Lower leg skin (tissue), 4 donors: ENCODE measurements at regions not wholly inside any gene's neighbourhood (a gene's known extent, or its start where the extent isn't known, plus 50 kb on each side); places are given as distances from the start of the nearest gene placed in this dataset.

Experiments
- DNase-seq, 2 donors: peaks; one replicate each; pipeline ENCODE4 v3.0.0-alpha.2; 2019; ENCODE audit warnings: low spot score in 2 of 2
- H3K4me3 ChIP-seq: fragments of 200-600 bp; sonication (generic); 2 replicates; pipeline ENCODE4 v1.5.1; 2017; ENCODE audit warnings: mild to moderate bottlenecking, low read depth; ENCODE audit not compliant: poor library complexity, severe bottlenecking
- POLR2A ChIP-seq, 2 donors: fragments of 450-650 bp; IDR thresholded peaks; one replicate each; pipeline ENCODE4 v1.6.1; 2016 to 2017; ENCODE audit warnings: antibody characterized with exemption in 2 of 2, mild to moderate bottlenecking in 1 of 2, moderate library complexity in 1 of 2
- WGBS, 2 donors: methylation state at CpG; one replicate each; pipeline ENCODE4 v1.1.5; 2018; 5-methylcytosine and 5-hydroxymethylcytosine counted together
- intact Hi-C: fragments of 100-400 bp; cut with DNase I; formaldehyde crosslinking; loops from one replicate; pipeline ENCODE4 v1.15.0; 2023; ENCODE audit warnings: low total_unique reads
- TF ChIP-seq, protein P1 (sequence below), 3 donors: fragments of 450-650 bp; IDR thresholded peaks; one replicate each; pipeline ENCODE4 v1.5.1; 2016; ENCODE audit warnings: antibody characterized with exemption in 3 of 3, mild to moderate bottlenecking in 3 of 3, moderate library complexity in 2 of 3

DNA sequence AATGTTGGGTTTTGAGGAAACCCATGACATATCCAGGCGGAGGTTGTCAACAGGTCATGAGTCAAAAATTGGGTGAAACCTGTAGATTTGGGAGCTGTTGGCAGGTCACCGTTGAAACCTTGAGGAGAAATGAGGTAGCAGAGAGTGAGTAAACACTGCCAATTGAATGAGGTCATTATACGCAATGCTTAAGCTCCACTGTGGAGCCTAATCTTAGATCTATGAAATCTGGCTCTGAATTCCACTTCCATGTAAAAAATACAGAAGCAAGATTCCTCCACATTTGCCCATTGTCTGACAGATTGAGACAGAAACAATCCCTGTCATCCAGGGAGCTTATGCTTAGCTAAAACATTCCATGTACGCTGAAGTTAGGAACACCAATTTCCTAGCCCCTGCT, 76.0 kb upstream of the IL6 start:
- intact Hi-C loops: no loop called here
- DNase-seq: no peak
- WGBS, 2 donors: 84 to 92% methylated on average over 4 of the region's 4 CpGs
- H3K4me3 ChIP-seq: no peak overlapping the region
- TF ChIP-seq POLR2A (IDR thresholded peaks at IDR 0.05): no peak
- TF ChIP-seq, protein P1, sequence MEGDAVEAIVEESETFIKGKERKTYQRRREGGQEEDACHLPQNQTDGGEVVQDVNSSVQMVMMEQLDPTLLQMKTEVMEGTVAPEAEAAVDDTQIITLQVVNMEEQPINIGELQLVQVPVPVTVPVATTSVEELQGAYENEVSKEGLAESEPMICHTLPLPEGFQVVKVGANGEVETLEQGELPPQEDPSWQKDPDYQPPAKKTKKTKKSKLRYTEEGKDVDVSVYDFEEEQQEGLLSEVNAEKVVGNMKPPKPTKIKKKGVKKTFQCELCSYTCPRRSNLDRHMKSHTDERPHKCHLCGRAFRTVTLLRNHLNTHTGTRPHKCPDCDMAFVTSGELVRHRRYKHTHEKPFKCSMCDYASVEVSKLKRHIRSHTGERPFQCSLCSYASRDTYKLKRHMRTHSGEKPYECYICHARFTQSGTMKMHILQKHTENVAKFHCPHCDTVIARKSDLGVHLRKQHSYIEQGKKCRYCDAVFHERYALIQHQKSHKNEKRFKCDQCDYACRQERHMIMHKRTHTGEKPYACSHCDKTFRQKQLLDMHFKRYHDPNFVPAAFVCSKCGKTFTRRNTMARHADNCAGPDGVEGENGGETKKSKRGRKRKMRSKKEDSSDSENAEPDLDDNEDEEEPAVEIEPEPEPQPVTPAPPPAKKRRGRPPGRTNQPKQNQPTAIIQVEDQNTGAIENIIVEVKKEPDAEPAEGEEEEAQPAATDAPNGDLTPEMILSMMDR (IDR thresholded peaks at IDR 0.05): no peak

DNA sequence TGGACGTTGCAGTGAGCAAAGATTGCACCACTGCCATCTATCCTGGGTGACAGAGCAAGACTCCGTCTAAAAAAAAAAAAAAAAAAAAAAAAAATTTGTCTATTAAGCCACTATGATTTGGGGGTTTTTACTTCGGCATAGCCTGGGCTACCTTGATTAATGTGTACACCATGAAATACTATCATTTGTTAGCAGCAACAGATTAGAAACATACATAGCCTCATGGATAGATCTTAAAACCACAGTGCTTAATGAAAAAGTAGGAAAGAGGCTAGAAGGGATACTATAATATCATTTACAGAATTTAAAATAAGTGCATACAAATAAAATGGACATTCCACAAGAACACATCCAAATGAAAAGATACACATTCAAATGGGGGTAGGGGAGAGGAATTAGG, 77.3 kb upstream of the IL6 start:
- no peak overlapping the region for H3K4me3 ChIP-seq
- WGBS, 2 donors: 84 to 91% methylated on average over 3 of the region's 3 CpGs
- intact Hi-C loops: no loop called here
- TF ChIP-seq POLR2A (IDR thresholded peaks at IDR 0.05): no peak
- TF ChIP-seq, protein P1 (IDR thresholded peaks at IDR 0.05): no peak
- no peak for DNase-seq

DNA sequence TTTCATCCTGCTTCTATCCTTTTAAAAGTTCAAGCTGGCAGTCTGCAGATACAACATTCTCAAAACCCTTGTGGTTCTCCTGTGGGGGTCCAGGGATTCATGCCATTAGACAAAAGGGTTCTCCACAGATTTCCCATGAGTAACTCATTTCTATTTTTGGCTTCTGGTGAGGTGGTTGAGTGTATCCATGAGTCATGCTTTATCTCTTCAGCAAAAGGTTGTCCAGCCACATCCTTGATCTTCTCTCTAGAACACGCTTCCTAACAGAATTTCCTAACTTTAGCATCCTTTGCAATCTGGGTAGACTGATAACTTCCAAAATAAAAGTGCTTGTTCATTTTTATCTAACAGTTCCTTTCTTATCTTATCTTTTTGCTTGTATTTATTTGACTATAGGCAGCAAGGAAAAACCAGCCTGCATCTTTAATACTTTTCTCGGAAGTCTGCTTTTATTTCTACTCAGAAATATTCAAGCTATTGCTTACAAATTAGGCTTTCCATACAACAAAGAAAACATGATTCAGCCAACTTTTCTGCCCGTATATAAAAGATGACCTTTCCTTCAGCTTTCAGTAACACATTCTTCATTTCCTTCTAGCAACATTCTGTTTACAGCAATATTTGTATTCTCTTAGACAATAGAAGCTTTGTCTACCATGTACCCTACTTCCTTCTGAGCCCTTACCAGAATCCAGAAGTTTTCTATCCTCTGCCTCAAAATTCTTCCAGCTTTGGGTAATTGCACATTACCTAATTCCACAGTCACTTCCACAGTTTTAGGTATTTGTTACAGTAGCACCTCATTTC, 79.3 kb upstream of the IL6 start:
- 82% methylated on average over 3 of the region's 3 CpGs for WGBS, 2 donors
- H3K4me3 ChIP-seq: no peak overlapping the region
- no peak for DNase-seq
- intact Hi-C loops: no loop called here
- TF ChIP-seq POLR2A (IDR thresholded peaks at IDR 0.05): no peak
- TF ChIP-seq, protein P1 (IDR thresholded peaks at IDR 0.05): no peak

DNA sequence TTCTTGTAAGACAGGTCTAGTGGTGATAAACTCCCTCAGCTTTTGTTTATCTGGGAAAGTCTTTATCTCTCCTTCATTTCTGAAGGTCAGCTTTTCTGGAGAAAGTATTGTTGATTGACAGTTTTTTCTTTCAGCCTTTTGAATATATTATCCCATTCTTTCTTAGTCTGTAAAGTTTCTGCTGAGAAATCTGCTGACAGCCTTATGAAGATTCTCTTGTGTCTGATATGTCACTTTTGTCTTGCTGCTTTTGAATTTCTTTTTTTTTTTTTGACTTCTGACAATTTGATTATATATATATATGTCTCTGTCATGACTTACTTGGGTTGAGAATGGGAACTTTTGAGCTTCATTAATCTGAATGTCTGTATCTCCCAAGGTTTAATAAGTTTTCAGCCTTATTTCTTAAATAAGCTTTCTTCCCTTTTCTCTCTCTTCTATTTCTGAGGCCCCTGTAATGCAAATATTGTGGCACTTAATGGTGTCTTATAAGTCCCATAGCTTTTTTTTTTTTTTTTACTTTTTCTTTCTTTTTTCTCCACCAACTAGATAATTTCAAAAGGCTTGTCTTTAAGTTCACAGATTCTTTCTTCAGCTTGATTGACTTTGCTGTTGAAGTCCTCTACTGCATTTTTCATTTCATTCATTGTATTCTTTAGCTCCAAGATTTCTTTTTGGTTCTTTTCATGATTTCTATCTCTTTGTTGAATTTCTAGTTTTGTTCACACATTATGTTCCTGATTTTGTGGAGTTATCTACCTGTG, 81.4 kb upstream of the IL6 start:
- H3K4me3 ChIP-seq: no peak overlapping the region
- TF ChIP-seq POLR2A (IDR thresholded peaks at IDR 0.05): no peak
- TF ChIP-seq, protein P1 (IDR thresholded peaks at IDR 0.05): no peak
- no peak for DNase-seq
- intact Hi-C loops: no loop called here

DNA sequence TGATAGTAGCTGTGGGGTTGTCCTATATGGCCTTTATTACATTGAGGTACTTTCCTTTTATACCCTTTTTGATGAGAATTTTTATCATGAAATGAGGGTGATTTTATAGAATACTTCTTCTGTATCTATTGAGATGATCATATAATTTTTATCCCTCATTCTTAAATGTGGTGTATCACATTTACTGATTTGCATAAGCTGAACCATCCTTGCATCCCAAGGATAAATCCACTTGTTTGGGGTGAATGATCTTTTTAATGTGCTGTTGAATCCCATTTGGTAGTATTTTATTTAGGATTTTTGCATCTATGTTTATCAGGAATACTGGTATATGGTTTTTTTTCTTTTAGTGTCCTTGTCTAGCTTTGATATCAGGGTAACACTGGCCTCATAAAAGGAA, 84.5 kb upstream of the IL6 start:
- intact Hi-C loops: no loop called here
- no peak for DNase-seq
- TF ChIP-seq, protein P1 (IDR thresholded peaks at IDR 0.05): no peak
- H3K4me3 ChIP-seq: no peak overlapping the region
